ENCODE measurements at regions not wholly inside any gene's neighbourhood (a gene's known extent, or its start where the extent isn't known, plus 50 kb on each side); places are given as distances from the start of the nearest gene placed in this dataset.
"Not testable (repeated sequence)": the region's sequence is repeated elsewhere in the genome, so short reads cannot be mapped to it uniquely, and the experiment has no call there.

- no peak for DNase-seq
These were observed 193.0 kb upstream of the IGFBP7 start for GRCh38 chr4:57303012-57303751.

GRCh38 chr4:57300300-57300699 lies 190.1 kb upstream of the IGFBP7 start:
- not testable (repeated sequence) for DNase-seq

- DNase-seq = no peak
These were observed 181.7 kb upstream of the IGFBP7 start for GRCh38 chr4:57291911-57292310.

GRCh38 chr4:57287687-57288604 lies 177.8 kb upstream of the IGFBP7 start:
- DNase-seq = no peak

GRCh38 chr4:57282933-57283310 lies 172.7 kb upstream of the IGFBP7 start:
- no peak for DNase-seq

DNA sequence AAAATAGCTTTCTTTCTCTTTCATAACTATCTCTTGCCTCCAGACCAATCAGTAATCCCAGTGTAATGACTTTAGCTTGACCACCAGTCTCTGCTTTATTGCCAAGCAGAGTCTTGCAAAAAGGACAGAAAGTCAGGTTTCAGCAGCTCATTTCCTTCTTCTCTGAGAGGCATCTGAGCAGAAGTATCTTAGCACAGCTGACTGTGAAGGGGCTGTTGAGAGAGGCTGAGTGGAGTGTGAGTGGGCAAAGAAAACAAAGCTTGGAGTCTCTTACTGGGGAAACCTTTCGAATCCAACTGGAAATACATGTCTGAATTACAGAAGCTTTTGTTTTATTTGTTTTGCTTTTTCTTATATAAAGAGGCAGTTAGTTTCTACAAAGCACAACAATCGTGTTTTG lies 170.3 kb upstream of the IGFBP7 start:
- no peak for DNase-seq

- DNase-seq = no peak
These were observed 168.6 kb upstream of the IGFBP7 start for GRCh38 chr4:57278780-57279179.

GRCh38 chr4:57274082-57274481 lies 163.9 kb upstream of the IGFBP7 start:
- no peak for DNase-seq

GRCh38 chr4:57270346-57270745 lies 160.2 kb upstream of the IGFBP7 start:
- DNase-seq = no peak

GRCh38 chr4:57265831-57266582 lies 155.8 kb upstream of the IGFBP7 start:
- DNase-seq = no peak

GRCh38 chr4:57254754-57255153 lies 144.6 kb upstream of the IGFBP7 start:
- DNase-seq = no peak

DNA sequence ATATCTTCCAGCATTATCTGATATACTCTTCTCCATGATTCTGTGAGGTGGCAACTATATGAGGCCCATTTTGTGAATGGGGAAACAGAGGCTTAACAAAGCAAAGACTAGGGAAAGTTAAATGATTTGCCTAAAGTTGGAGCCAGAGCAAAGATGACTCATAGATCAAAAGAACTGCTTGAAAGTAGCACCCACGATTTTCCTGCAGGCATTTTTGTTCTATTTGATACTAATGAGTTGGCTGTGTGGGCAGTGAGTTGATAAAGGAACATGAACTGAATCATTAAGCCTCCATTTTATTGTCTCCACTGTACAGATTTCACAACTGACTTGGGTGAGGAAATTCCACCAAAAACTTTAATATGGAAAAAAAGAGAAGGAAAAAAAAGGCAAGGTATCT lies 138.9 kb upstream of the IGFBP7 start:
- DNase-seq = no peak

GRCh38 chr4:57243076-57243475 lies 132.9 kb upstream of the IGFBP7 start:
- no peak for DNase-seq

DNA sequence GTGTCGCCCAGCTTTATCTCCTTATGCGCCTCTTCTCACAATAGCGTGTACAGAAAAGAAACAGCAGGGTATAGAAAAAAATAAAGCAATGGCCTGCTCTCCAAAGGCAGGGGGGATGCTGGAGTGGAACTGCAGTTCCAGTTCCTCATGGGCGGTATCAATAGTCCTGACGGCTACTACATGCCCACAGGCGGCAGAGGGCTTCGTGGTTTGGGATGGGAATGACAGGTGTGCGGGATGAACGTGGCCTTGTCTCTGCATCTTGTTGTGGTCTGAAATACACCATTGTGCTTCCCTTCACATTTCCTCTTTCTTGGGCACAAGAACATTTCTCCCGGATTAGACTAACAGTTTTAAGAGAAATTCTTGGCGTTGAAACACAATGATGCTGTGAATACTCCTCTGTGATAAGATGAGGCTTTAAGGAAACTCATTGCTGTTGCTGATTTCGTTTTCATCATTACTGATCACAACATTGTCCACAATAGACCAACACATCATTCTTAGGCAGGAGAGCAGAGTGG lies 124.1 kb upstream of the IGFBP7 start:
- no peak for DNase-seq

GRCh38 chr4:57233386-57233785 lies 123.2 kb upstream of the IGFBP7 start:
- DNase-seq = no peak

DNA sequence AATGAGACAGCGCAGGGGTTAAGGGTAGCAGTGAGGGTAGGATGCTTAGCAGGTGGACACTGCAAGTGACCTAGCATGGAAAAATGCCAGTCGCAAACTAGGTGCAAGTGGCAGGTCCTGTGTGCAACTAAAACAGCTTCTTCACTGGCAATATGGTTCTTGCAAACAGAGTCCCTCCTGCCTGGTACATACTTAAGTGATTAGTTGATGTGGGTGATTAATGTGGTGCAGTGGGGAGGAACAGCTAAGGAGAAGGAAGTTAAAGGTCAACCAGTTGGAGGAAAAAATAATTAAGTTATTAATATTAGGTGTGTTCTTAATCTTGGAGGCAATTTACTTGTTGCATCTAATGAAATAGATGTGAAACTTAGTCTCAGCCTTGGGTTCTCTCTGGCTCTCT lies 121.6 kb upstream of the IGFBP7 start:
- DNase-seq = no peak

GRCh38 chr4:57220734-57221133 lies 110.5 kb upstream of the IGFBP7 start:
- no peak for DNase-seq

DNA sequence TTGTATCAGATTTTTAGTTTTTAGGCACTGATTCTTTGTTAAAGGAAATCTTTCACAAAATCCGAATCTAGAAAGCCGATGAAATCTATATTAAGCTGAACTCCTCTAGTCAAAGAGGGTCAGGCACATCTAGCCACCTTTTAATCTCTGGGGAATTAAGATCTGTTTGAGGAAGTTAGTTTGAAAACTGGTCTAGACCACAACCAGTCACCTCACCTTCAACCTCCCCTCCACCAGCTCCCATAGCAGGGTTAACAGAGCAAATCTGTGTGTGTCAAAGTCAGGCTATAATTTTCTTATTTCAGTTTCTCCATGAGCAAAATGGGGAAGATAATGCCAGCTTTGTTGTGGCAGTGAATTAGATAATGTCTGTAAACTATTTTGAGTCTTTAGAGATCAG lies 110.0 kb upstream of the IGFBP7 start:
- no peak for DNase-seq

DNA sequence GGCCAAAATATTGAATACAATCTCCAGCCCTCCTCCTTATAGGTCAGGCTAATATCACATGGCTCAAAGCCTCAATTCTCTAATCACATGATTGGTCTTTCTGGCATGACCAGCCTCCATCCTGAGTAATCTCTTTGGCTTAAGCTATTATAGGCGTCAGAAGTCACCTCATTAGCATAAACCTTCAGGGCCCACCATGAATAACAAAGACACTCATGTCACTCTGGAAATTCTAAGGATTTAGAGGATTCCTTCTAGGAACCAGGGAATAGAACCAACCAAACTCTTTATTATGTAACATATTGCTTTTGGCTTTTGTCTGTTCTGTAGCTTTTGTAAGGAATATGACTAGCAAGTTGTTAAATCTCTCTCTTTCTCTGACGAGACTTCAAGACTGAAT lies 109.2 kb upstream of the IGFBP7 start:
- no peak for DNase-seq

DNA sequence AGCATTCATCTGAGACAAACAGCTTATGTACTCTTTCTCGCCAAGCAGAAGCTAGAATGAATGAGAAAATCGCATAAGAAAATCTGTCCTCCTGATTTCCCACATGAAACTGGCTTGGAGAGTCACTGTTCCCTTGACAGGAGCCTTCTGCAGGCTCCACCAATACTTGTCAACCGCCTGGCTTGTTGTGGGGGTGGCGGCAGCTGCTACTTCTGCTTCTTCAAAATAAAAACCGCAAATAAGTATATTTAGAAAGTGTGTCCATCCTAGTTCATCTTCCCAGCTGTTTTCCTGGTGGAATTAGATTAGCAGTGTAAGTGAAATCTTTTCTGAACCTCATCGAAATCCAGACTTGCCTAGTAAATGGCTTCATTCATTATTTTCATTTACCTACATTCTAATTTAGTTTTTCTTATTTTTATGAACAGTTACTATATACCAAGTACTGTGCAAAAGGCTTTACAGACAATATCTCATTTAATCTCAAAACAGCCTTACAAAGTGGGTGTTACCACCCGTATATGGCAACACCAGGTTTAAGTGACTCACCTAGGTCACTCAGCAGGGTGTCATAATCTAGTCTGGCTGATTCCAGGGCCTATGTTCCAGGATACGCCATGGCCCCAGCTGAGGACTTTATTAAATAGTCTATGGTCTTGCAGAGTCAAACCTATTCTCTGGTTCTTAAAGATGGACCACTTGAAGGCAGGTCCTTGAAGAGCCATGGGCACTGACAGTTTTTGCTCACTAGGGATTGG lies 104.6 kb upstream of the IGFBP7 start:
- DNase-seq = no peak

GRCh38 chr4:57211131-57211530 lies 100.9 kb upstream of the IGFBP7 start:
- DNase-seq = no peak

DNA sequence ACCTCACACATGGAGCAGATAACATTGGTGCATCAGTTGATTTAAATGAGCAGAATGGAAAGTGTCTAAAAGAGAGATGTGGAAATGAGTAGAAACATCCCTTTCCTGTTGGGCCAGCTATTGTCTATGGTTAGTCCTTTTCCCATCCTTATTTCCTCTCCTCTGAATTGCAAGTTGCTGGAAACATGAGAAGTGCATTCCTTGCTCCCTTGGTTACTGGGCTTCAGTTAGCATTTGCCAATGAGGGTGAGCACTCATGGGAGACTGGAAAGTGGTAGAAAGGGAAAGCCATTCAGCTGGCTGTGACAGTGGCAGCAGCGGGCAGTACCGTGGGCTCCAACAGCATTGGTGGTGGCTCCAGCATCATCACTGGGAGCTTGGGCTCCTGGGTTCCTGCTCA lies 96.0 kb upstream of the IGFBP7 start:
- no peak for DNase-seq

- DNase-seq = no peak
These were observed 95.4 kb upstream of the IGFBP7 start for GRCh38 chr4:57205580-57205979.

Measured in COR-L47 (cell line).